ENCODE measurements at regions not wholly inside any gene's neighbourhood (a gene's known extent, or its start where the extent isn't known, plus 50 kb on each side); places are given as distances from the start of the nearest gene placed in this dataset.

- POLR2A ChIA-PET = no interaction called here
- H3K27me3 ChIP-seq (ENCODE audit: control insufficient read depth, insufficient read depth, low read length) = no peaks in the 10 kb centered on the region
- H3K9me3 ChIP-seq (ENCODE audit: control insufficient read depth, insufficient read depth, low read length) = no peaks in the 10 kb centered on the region
- CTCF ChIA-PET = no interaction called here
- TF ChIP-seq CTCF (IDR thresholded peaks at IDR 0.05; ENCODE audit: low read depth, low read length) = no peak
- H3K27ac ChIP-seq (ENCODE audit: low read depth, low read length) = no peak overlapping the region
- no peak for DNase-seq (ENCODE audit: low read depth, low spot score)
- H3K4me3 ChIP-seq (ENCODE audit: low read depth, low read length) = no peak overlapping the region
Measured at GRCh38 chr1:116219651-116220434, 108.6 kb downstream of the MAB21L3 start.

GRCh38 chr1:116224111-116224510, 112.9 kb downstream of the MAB21L3 start:
- no peak overlapping the region for H3K4me3 ChIP-seq (ENCODE audit: low read depth, low read length)
- no peak overlapping the region for H3K27ac ChIP-seq (ENCODE audit: low read depth, low read length)
- H3K9me3 ChIP-seq (ENCODE audit: control insufficient read depth, insufficient read depth, low read length) = no peaks in the 10 kb centered on the region
- H3K27me3 ChIP-seq (ENCODE audit: control insufficient read depth, insufficient read depth, low read length) = no peaks in the 10 kb centered on the region
- CTCF ChIA-PET = interaction anchor here (1.3 kb wide), 1 partner anchor 275 kb away, joined by 3 read pairs; no protein-coding TSS in a partner anchor
- POLR2A ChIA-PET = no interaction called here
- no peak for TF ChIP-seq CTCF (IDR thresholded peaks at IDR 0.05; ENCODE audit: low read depth, low read length)
- no peak for DNase-seq (ENCODE audit: low read depth, low spot score)

GRCh38 chr1:116224561-116224960, 113.4 kb downstream of the MAB21L3 start:
- no peaks in the 10 kb centered on the region for H3K27me3 ChIP-seq (ENCODE audit: control insufficient read depth, insufficient read depth, low read length)
- TF ChIP-seq CTCF (IDR thresholded peaks at IDR 0.05; ENCODE audit: low read depth, low read length) = no peak
- CTCF ChIA-PET = interaction anchor here (1.3 kb wide), 1 partner anchor 274 kb away, joined by 3 read pairs; no protein-coding TSS in a partner anchor

GRCh38 chr1:116226017-116226416, 114.8 kb downstream of the MAB21L3 start:
- CTCF ChIA-PET = no interaction called here
- Histone ChIP-seq H3K27me3 (ENCODE audit: control insufficient read depth, insufficient read depth, low read length) (no peaks in the 10 kb centered on the region), H3K4me3 (ENCODE audit: low read depth, low read length) (no peak overlapping the region), H3K27ac (ENCODE audit: low read depth, low read length) (no peak overlapping the region), H3K9me3 (ENCODE audit: control insufficient read depth, insufficient read depth, low read length) (no peaks in the 10 kb centered on the region)
- no peak for TF ChIP-seq CTCF (IDR thresholded peaks at IDR 0.05; ENCODE audit: low read depth, low read length)
- POLR2A ChIA-PET = no interaction called here
- no peak for DNase-seq (ENCODE audit: low read depth, low spot score)

More at GRCh38 chr1:116224561-116224960, 113.4 kb downstream of the MAB21L3 start:
- DNase-seq (ENCODE audit: low read depth, low spot score) = no peak
- POLR2A ChIA-PET = no interaction called here
- H3K9me3 ChIP-seq (ENCODE audit: control insufficient read depth, insufficient read depth, low read length) = no peaks in the 10 kb centered on the region
- H3K27ac ChIP-seq (ENCODE audit: low read depth, low read length) = no peak overlapping the region
- H3K4me3 ChIP-seq (ENCODE audit: low read depth, low read length) = no peak overlapping the region

- H3K4me3 ChIP-seq (ENCODE audit: low read depth, low read length) = no peak overlapping the region
- no peak for DNase-seq (ENCODE audit: low read depth, low spot score)
- ChIA-PET POLR2A (no interaction called here), CTCF (no interaction called here)
- no peaks in the 10 kb centered on the region for H3K9me3 ChIP-seq (ENCODE audit: control insufficient read depth, insufficient read depth, low read length)
- no peak overlapping the region for H3K27ac ChIP-seq (ENCODE audit: low read depth, low read length)
- no peak for TF ChIP-seq CTCF (IDR thresholded peaks at IDR 0.05; ENCODE audit: low read depth, low read length)
- no peaks in the 10 kb centered on the region for H3K27me3 ChIP-seq (ENCODE audit: control insufficient read depth, insufficient read depth, low read length)
Measured at GRCh38 chr1:116228511-116228910, 117.3 kb downstream of the MAB21L3 start.
